HFFc6 (cell line): ENCODE measurements at regions not wholly inside any gene's neighbourhood (a gene's known extent, or its start where the extent isn't known, plus 50 kb on each side); places are given as distances from the start of the nearest gene placed in this dataset.
"Not testable (repeated sequence)": the region's sequence is repeated elsewhere in the genome, so short reads cannot be mapped to it uniquely, and the experiment has no call there.

Experiments
- DNase-seq: peaks from one replicate; pipeline ENCODE4 v3.0.0-alpha.2; 2018
- H3K27ac Mint-ChIP-seq: 2 replicates; pipeline ENCODE4 v1.8.0; 2020; ENCODE audit warnings: mild to moderate bottlenecking, mixed read lengths
- H3K27me3 Mint-ChIP-seq: 2 replicates; pipeline ENCODE4 v1.8.0; 2021; ENCODE audit warnings: mild to moderate bottlenecking, moderate library complexity, mixed read lengths; ENCODE audit not compliant: insufficient read depth
- H3K36me3 Mint-ChIP-seq: 2 replicates; pipeline ENCODE4 v1.8.0; 2021; ENCODE audit warnings: low read depth, mixed read lengths
- H3K4me1 Mint-ChIP-seq: 2 replicates; pipeline ENCODE4 v1.8.0; 2020; ENCODE audit warnings: low read depth, mixed read lengths
- H3K4me3 Mint-ChIP-seq: 2 replicates; pipeline ENCODE4 v1.8.0; 2020; ENCODE audit warnings: mild to moderate bottlenecking, moderate library complexity, mixed read lengths
- H3K9me3 Mint-ChIP-seq: 2 replicates; pipeline ENCODE4 v1.8.0; 2020; ENCODE audit warnings: mild to moderate bottlenecking, mixed read lengths
- CTCF ChIP-seq: fragments of 200-600 bp; sonication (generic); IDR thresholded peaks from 2 replicates; pipeline ENCODE4 v1.5.0; 2021; ENCODE audit warnings: antibody characterized with exemption, mild to moderate bottlenecking

- H3K4me3 Mint-ChIP-seq, result no peak overlapping the region
- DNase-seq, result no peak
- H3K36me3 Mint-ChIP-seq, result peaks cover 4% of the 10 kb centered on the region; the same call in 1 of the 2 replicates
- H3K4me1 Mint-ChIP-seq, result no peaks in the 10 kb centered on the region
- no peak for TF ChIP-seq CTCF
- H3K27me3 Mint-ChIP-seq, result no peaks in the 10 kb centered on the region
- H3K9me3 Mint-ChIP-seq, result peaks cover 51% of the 10 kb centered on the region
- no peak overlapping the region for H3K27ac Mint-ChIP-seq
These were observed 100.9 kb upstream of the MON1B start for GRCh38 chr16:77090062-77090461.

DNA sequence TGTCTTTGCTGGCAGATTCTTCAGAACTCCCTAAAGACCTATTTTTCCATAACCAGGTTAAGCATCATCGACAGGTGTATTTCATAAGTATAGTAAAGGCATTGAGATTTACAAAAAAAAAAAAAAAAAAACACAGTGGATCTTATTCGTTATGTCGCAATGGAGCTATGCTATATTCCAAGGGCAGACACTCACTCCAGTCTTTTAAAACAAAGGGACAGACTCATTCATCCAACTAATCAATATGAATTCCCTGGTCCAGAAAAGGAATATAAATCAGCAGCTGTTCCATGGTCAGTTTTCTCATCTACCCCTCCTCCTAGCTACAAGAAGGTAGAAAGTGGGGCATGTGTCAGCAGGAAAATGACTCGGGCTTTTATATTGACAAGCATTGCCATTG lies 97.7 kb upstream of the MON1B start:
- Mint-ChIP-seq H3K4me3 (no peak overlapping the region), H3K4me1 (no peaks in the 10 kb centered on the region), H3K9me3 (peaks cover 63% of the 10 kb centered on the region), H3K27ac (no peak overlapping the region), H3K27me3 (no peaks in the 10 kb centered on the region), H3K36me3 (peaks cover 4% of the 10 kb centered on the region; the same call in 1 of the 2 replicates)
- no peak for TF ChIP-seq CTCF
- DNase-seq, result no peak

GRCh38 chr16:77093999-77094398 lies 97.0 kb upstream of the MON1B start:
- Mint-ChIP-seq H3K4me3 (no peak overlapping the region), H3K9me3 (peaks cover 60% of the 10 kb centered on the region), H3K27ac (no peak overlapping the region), H3K36me3 (peaks cover 4% of the 10 kb centered on the region; the same call in 1 of the 2 replicates), H3K27me3 (no peaks in the 10 kb centered on the region), H3K4me1 (no peaks in the 10 kb centered on the region)
- no peak for TF ChIP-seq CTCF
- no peak for DNase-seq

- H3K36me3 Mint-ChIP-seq, result no peaks in the 10 kb centered on the region
- peaks cover 19% of the 10 kb centered on the region for H3K9me3 Mint-ChIP-seq
- no peaks in the 10 kb centered on the region for H3K4me1 Mint-ChIP-seq
- no peak overlapping the region for H3K4me3 Mint-ChIP-seq
- H3K27me3 Mint-ChIP-seq, result no peaks in the 10 kb centered on the region
- DNase-seq, result no peak
- no peak for TF ChIP-seq CTCF
- no peak overlapping the region for H3K27ac Mint-ChIP-seq
These were observed 79.9 kb upstream of the MON1B start for GRCh38 chr16:77111056-77111565.

GRCh38 chr16:77112746-77113145 lies 78.2 kb upstream of the MON1B start:
- H3K9me3 Mint-ChIP-seq, result peaks cover 4% of the 10 kb centered on the region; the same call in 1 of the 2 replicates
- no peak for DNase-seq
- no peaks in the 10 kb centered on the region for H3K36me3 Mint-ChIP-seq
- no peak for TF ChIP-seq CTCF
- H3K27ac Mint-ChIP-seq, result no peak overlapping the region
- H3K4me1 Mint-ChIP-seq, result no peaks in the 10 kb centered on the region
- no peak overlapping the region for H3K4me3 Mint-ChIP-seq
- no peaks in the 10 kb centered on the region for H3K27me3 Mint-ChIP-seq

GRCh38 chr16:77113835-77114234 lies 77.2 kb upstream of the MON1B start:
- H3K27me3 Mint-ChIP-seq, result no peaks in the 10 kb centered on the region
- no peak for TF ChIP-seq CTCF
- H3K9me3 Mint-ChIP-seq, result no peaks in the 10 kb centered on the region; the same call in 1 of the 2 replicates
- no peaks in the 10 kb centered on the region for H3K36me3 Mint-ChIP-seq
- no peaks in the 10 kb centered on the region for H3K4me1 Mint-ChIP-seq
- no peak for DNase-seq
- no peak overlapping the region for H3K4me3 Mint-ChIP-seq
- H3K27ac Mint-ChIP-seq, result no peak overlapping the region

DNA sequence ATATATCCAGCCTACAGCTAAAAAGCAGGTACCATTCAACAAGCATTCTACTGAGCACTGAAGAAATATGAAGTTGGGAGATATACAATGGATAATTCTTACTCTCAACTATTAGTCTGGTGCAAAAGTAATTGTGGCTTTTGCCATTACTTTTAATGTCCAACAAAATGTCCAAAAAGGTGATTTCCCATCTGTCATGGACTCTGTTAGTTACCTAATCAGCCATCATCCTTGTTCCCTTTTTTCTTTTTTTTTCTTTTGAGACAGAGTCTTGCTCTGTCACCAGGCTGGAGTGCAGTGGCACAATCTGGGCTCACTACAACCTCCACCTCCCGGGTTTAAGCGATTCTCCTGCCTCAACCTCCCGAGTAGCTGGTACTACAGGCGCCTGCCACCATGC lies 76.6 kb upstream of the MON1B start:
- not testable (repeated sequence) for H3K4me1 Mint-ChIP-seq, H3K4me3 Mint-ChIP-seq, H3K9me3 Mint-ChIP-seq, H3K27ac Mint-ChIP-seq, DNase-seq, H3K36me3 Mint-ChIP-seq, H3K27me3 Mint-ChIP-seq
